22Rv1 (cell line): ENCODE measurements at regions not wholly inside any gene's neighbourhood (a gene's known extent, or its start where the extent isn't known, plus 50 kb on each side); places are given as distances from the start of the nearest gene placed in this dataset.

Experiments
- CTCF ChIP-seq: fragments of 450-650 bp; IDR thresholded peaks from 2 replicates; pipeline ENCODE4 v1.5.1; 2017; ENCODE audit warnings: mild to moderate bottlenecking
- ZFX ChIP-seq: fragments of 450-650 bp; IDR thresholded peaks from 2 replicates; pipeline ENCODE4 v1.6.1; 2017; ENCODE audit warnings: antibody characterized with exemption, borderline replicate concordance

DNA sequence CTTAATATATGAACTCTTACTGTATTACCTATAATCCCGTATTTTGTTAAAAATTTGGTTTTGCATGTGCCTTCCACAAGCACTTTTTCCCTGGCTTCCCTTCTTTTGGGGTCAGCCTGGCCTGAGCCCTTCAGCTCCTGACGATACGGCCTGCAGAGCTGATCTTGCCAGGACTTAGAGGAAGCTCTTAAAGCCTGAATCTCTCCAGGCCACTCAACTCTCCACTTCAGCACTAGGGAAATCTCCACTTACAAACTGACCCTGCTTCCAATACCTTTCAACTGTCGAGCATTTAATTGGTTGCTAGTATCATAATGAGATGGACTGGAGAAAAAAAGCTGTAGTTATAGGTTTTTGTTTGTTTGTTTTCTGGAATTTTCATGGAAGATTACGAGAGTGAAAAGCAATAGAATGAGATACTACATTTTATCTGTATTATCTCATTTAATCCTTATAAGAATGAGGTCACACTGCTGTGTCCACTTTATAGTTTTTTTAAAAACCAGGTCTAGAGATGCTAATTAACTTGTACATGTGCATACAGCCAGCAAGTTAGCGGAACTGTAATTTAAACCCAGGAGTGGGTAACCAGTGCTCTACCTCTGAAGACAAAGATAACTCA is 54.8 kb downstream of the ZBTB38 start:
- TF ChIP-seq CTCF (no peak), ZFX (no peak)
